Neural progenitor cell (in vitro differentiated cells): ENCODE measurements at regions not wholly inside any gene's neighbourhood (a gene's known extent, or its start where the extent isn't known, plus 50 kb on each side); places are given as distances from the start of the nearest gene placed in this dataset.

Experiments used
- DNase-seq: peaks from one replicate; pipeline ENCODE4 v3.0.0-alpha.2; 2016; ENCODE audit warnings: low spot score
- H2AFZ ChIP-seq: fragments of 200-600 bp; sonication (generic); replicated peaks from 2 replicates; pipeline ENCODE4 v1.6.1; 2016; ENCODE audit warnings: antibody characterized with exemption
- H3F3A ChIP-seq: fragments of 200-600 bp; sonication (generic); 2 replicates; pipeline ENCODE4 v1.6.1; 2016; ENCODE audit warnings: antibody characterized with exemption, low read depth
- H3K27ac ChIP-seq: fragments of 200-600 bp; sonication (generic); 2 replicates; pipeline ENCODE4 v1.5.1; 2016; ENCODE audit warnings: mild to moderate bottlenecking
- H3K27me3 ChIP-seq: fragments of 200-600 bp; sonication (generic); 2 replicates; pipeline ENCODE4 v1.6.1; 2016; ENCODE audit warnings: mild to moderate bottlenecking, moderate library complexity
- H3K36me3 ChIP-seq: fragments of 200-600 bp; sonication (generic); 2 replicates; pipeline ENCODE4 v1.5.1; 2016
- H3K4me1 ChIP-seq: fragments of 200-600 bp; sonication (generic); 2 replicates; pipeline ENCODE4 v1.6.1; 2016; ENCODE audit warnings: mixed run types
- H3K4me2 ChIP-seq: fragments of 200-600 bp; sonication (generic); 2 replicates; pipeline ENCODE4 v1.6.1; 2016
- H3K4me3 ChIP-seq: fragments of 200-600 bp; sonication (generic); 2 replicates; pipeline ENCODE4 v1.5.1; 2016
- H3K79me2 ChIP-seq: fragments of 200-600 bp; sonication (generic); 2 replicates; pipeline ENCODE4 v1.6.1; 2016; ENCODE audit warnings: low read depth
- H3K9ac ChIP-seq: fragments of 200-600 bp; sonication (generic); 2 replicates; pipeline ENCODE4 v1.6.1; 2016
- H3K9me3 ChIP-seq: fragments of 200-600 bp; sonication (generic); 2 replicates; pipeline ENCODE4 v1.5.1; 2016; ENCODE audit warnings: low read depth
- H4K20me1 ChIP-seq: fragments of 200-600 bp; sonication (generic); 2 replicates; pipeline ENCODE4 v1.6.1; 2016; ENCODE audit warnings: low read depth
- H3K27ac Mint-ChIP-seq: 3 replicates; pipeline ENCODE4 v1.8.0; 2021; ENCODE audit warnings: mixed read lengths
- H3K27me3 Mint-ChIP-seq: 2 replicates; pipeline ENCODE4 v1.8.0; 2022; ENCODE audit warnings: low read depth, mild to moderate bottlenecking, inconsistent platforms, moderate library complexity, mixed read lengths; ENCODE audit not compliant: insufficient read depth
- H3K36me3 Mint-ChIP-seq: 3 replicates; pipeline ENCODE4 v1.8.0; 2021; ENCODE audit warnings: mixed read lengths
- H3K4me1 Mint-ChIP-seq: 3 replicates; pipeline ENCODE4 v1.8.0; 2021; ENCODE audit warnings: mixed read lengths
- H3K4me3 Mint-ChIP-seq: 3 replicates; pipeline ENCODE4 v1.8.0; 2021; ENCODE audit warnings: mild to moderate bottlenecking, moderate library complexity, mixed read lengths
- H3K9me3 Mint-ChIP-seq: 3 replicates; pipeline ENCODE4 v1.8.0; 2020; ENCODE audit warnings: mixed read lengths
- EZH2 ChIP-seq: fragments of 200-600 bp; sonication (generic); IDR thresholded peaks from 2 replicates; pipeline ENCODE4 v1.6.1; 2017; ENCODE audit warnings: antibody characterized with exemption, mild to moderate bottlenecking, moderate library complexity
- EZH2phosphoT487 ChIP-seq: fragments of 200-600 bp; sonication (generic); IDR thresholded peaks from 2 replicates; pipeline ENCODE4 v1.6.1; 2017; ENCODE audit warnings: antibody characterized with exemption
- TF ChIP-seq, protein P1 (sequence below): fragments of 200-600 bp; sonication (generic); IDR thresholded peaks from 2 replicates; pipeline ENCODE4 v1.5.1; 2017; ENCODE audit warnings: antibody characterized with exemption, mild to moderate bottlenecking

DNA sequence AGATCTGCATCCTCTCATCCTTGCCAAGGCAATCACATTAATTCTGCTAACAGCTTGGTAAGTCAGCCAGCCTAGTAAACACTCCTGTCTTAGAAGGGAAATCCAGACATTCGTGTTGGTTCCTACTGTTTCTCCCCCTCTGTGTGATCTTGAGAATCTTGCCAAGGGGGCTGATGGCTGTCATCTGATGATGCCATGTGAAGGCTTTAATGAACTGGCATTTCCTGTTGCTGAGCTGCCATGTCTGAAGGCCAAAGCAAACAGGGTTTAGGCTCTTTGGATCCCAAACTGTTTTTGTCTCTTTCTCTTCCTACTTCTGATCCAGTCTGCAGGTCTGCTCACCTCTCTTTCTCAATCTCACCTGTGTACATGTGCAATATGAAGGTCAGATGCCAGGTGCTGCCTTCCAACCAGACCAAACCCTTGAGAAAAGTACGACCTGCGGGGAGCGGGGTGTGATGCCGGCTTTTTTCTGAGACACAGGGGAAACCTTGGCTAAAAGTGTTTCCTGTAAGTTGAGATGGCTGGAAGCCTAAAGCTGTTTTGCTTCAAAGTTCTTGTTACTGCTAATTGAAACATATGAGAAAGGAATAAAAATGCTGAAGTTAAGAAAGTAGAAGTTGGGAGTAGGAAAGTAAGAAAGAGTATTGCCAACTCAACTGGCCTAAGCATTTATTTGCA lies 532.9 kb downstream of the ANKRD50 start:
- Mint-ChIP-seq H3K27ac (no peak overlapping the region), H3K9me3 (no peaks in the 10 kb centered on the region), H3K27me3 (no peaks in the 10 kb centered on the region), H3K36me3 (no peaks in the 10 kb centered on the region), H3K4me3 (no peak overlapping the region), H3K4me1 (no peaks in the 10 kb centered on the region)
- Histone ChIP-seq H3K9me3 (no peaks in the 10 kb centered on the region), H3K4me3 (no peak overlapping the region), H3K27ac (no peak overlapping the region), H3K4me2 (no peak overlapping the region), H3F3A (no peaks in the 10 kb centered on the region), H3K36me3 (no peaks in the 10 kb centered on the region), H3K27me3 (no peaks in the 10 kb centered on the region), H3K79me2 (no peaks in the 10 kb centered on the region), H4K20me1 (no peaks in the 10 kb centered on the region), H3K9ac (no peak overlapping the region), H2AFZ (no peak overlapping the region), H3K4me1 (no peaks in the 10 kb centered on the region)
- TF ChIP-seq EZH2 (no peak), EZH2phosphoT487 (no peak)
- TF ChIP-seq, protein P1, sequence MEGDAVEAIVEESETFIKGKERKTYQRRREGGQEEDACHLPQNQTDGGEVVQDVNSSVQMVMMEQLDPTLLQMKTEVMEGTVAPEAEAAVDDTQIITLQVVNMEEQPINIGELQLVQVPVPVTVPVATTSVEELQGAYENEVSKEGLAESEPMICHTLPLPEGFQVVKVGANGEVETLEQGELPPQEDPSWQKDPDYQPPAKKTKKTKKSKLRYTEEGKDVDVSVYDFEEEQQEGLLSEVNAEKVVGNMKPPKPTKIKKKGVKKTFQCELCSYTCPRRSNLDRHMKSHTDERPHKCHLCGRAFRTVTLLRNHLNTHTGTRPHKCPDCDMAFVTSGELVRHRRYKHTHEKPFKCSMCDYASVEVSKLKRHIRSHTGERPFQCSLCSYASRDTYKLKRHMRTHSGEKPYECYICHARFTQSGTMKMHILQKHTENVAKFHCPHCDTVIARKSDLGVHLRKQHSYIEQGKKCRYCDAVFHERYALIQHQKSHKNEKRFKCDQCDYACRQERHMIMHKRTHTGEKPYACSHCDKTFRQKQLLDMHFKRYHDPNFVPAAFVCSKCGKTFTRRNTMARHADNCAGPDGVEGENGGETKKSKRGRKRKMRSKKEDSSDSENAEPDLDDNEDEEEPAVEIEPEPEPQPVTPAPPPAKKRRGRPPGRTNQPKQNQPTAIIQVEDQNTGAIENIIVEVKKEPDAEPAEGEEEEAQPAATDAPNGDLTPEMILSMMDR, result no peak
- DNase-seq, result no peak

DNA sequence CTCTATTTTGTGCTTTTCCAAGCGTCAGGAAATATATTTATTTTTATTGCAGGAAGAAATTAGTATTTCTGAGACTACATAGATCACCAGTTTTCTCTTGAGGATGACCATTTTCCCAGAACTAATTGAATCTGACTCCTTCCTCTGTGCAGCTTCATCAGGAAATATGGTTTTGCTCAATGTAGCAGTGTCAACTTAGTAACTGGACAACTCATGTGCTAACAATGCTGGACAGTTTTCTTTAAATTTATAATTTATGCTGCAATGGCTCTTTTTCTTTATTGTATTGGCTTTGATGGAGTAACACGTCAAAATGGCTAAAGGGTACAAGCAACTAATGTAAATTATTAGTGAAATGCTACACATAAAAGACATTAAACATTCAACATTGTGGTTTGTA lies 531.5 kb downstream of the ANKRD50 start:
- Histone ChIP-seq H3K36me3 (no peaks in the 10 kb centered on the region), H3K27ac (no peak overlapping the region), H3K4me2 (no peak overlapping the region), H3K79me2 (no peaks in the 10 kb centered on the region), H2AFZ (no peak overlapping the region), H3K9ac (no peak overlapping the region), H3K27me3 (no peaks in the 10 kb centered on the region), H4K20me1 (no peaks in the 10 kb centered on the region), H3F3A (no peaks in the 10 kb centered on the region), H3K9me3 (no peaks in the 10 kb centered on the region), H3K4me3 (no peak overlapping the region), H3K4me1 (no peaks in the 10 kb centered on the region)
- no peak overlapping the region for H3K4me3 Mint-ChIP-seq
- H3K9me3 Mint-ChIP-seq, result no peaks in the 10 kb centered on the region
- H3K27me3 Mint-ChIP-seq, result no peaks in the 10 kb centered on the region
- H3K36me3 Mint-ChIP-seq, result no peaks in the 10 kb centered on the region
- H3K4me1 Mint-ChIP-seq, result no peaks in the 10 kb centered on the region
- no peak for DNase-seq
- TF ChIP-seq, protein P1, result no peak
- no peak for TF ChIP-seq EZH2phosphoT487
- TF ChIP-seq EZH2, result no peak
- no peak overlapping the region for H3K27ac Mint-ChIP-seq

DNA sequence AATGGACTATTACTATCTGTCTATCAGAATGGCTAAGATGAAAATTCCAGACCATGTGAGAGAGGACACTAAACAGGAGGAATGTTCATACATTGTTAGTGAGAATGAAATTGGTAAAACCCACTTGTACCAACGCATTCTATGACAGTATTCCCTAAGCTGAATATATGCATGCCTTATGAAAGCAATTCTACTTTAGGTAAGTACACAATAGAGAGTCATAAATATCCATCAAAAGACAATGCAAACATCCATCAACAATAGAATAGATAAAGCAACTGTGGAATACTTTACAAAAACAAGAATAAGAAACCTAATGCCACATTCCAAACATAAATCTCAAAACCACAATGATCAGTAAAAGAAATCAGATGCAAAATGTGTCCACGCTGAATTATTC lies 529.3 kb downstream of the ANKRD50 start:
- no peaks in the 10 kb centered on the region for H3K27me3 Mint-ChIP-seq
- no peaks in the 10 kb centered on the region for H3K36me3 Mint-ChIP-seq
- no peak overlapping the region for H2AFZ ChIP-seq
- no peak overlapping the region for H3K27ac ChIP-seq
- no peaks in the 10 kb centered on the region for H3K9me3 Mint-ChIP-seq
- DNase-seq, result no peak
- no peaks in the 10 kb centered on the region for H3F3A ChIP-seq
- no peaks in the 10 kb centered on the region for H3K79me2 ChIP-seq
- H3K9ac ChIP-seq, result no peak overlapping the region
- no peaks in the 10 kb centered on the region for H3K36me3 ChIP-seq
- H3K9me3 ChIP-seq, result no peaks in the 10 kb centered on the region
- no peaks in the 10 kb centered on the region for H3K27me3 ChIP-seq
- no peaks in the 10 kb centered on the region for H3K4me1 ChIP-seq
- no peak overlapping the region for H3K4me3 Mint-ChIP-seq
- H3K4me3 ChIP-seq, result no peak overlapping the region
- H3K4me2 ChIP-seq, result no peak overlapping the region
- no peak overlapping the region for H3K27ac Mint-ChIP-seq
- H3K4me1 Mint-ChIP-seq, result no peaks in the 10 kb centered on the region
- no peaks in the 10 kb centered on the region for H4K20me1 ChIP-seq
- TF ChIP-seq EZH2phosphoT487 (no peak), EZH2 (no peak)
- TF ChIP-seq, protein P1, result no peak
